ENCODE measurements at regions not wholly inside any gene's neighbourhood (a gene's known extent, or its start where the extent isn't known, plus 50 kb on each side); places are given as distances from the start of the nearest gene placed in this dataset.

DNA sequence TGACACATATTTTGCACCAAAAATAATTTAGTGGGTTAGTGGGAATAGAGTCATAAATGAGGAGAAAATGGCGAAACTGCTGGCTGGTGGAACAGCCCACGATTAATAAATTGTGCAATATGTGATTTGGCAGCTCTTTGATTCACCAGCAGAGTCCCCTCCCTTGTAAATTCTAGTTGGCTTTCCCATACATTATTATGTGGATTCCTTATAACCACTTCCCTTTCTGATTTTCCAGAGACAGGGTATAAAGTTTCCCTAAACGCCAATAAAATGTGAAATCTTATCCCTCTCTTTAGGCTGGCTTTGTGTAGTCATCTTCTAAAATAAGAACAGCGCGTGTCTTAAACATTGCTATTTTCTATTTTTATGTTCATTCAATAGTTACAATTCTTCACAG lies 149.4 kb upstream of the FERD3L start:
- no peak overlapping the region for H3K4me3 ChIP-seq
- TF ChIP-seq, protein P1, sequence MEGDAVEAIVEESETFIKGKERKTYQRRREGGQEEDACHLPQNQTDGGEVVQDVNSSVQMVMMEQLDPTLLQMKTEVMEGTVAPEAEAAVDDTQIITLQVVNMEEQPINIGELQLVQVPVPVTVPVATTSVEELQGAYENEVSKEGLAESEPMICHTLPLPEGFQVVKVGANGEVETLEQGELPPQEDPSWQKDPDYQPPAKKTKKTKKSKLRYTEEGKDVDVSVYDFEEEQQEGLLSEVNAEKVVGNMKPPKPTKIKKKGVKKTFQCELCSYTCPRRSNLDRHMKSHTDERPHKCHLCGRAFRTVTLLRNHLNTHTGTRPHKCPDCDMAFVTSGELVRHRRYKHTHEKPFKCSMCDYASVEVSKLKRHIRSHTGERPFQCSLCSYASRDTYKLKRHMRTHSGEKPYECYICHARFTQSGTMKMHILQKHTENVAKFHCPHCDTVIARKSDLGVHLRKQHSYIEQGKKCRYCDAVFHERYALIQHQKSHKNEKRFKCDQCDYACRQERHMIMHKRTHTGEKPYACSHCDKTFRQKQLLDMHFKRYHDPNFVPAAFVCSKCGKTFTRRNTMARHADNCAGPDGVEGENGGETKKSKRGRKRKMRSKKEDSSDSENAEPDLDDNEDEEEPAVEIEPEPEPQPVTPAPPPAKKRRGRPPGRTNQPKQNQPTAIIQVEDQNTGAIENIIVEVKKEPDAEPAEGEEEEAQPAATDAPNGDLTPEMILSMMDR (IDR thresholded peaks at IDR 0.05): no peak
- TF ChIP-seq POLR2A (IDR thresholded peaks at IDR 0.05): no peak
- no peaks in the 10 kb centered on the region for H3K9me3 ChIP-seq
- ATAC-seq: no peak
- no peaks in the 10 kb centered on the region for H3K4me1 ChIP-seq
- intact Hi-C loops (cut with DNase I): no loop called here
- no peaks in the 10 kb centered on the region for H3K36me3 ChIP-seq
- no peak overlapping the region for H3K27ac ChIP-seq
- DNase-seq: no peak
- H3K27me3 ChIP-seq: no peaks in the 10 kb centered on the region
- WGBS (ENCODE audit: insufficient coverage, low coverage, low lambda C conversion rate, missing lambda C conversion rate): 62% methylated on average over 5 of the region's 5 CpGs

DNA sequence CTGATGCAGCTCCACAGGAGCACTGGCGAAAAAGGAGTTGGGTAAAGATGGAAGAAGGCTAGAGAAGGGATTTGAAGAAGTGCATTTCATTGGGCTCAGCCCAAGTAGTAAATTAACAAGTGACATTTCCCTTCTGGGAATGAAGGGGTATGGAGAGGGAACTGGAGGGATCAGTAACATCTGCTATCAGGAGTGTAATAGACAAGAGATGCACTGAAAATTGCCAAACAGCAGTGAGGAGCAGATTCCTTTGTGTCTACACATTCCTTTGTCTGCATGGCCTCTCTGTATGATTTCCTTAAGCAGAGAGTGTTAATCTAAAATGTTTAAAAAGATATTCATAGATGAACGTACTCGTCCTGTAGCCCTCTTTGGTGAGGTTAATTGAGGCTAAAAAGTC lies 148.2 kb upstream of the FERD3L start:
- intact Hi-C loops (cut with DNase I): no loop called here

DNA sequence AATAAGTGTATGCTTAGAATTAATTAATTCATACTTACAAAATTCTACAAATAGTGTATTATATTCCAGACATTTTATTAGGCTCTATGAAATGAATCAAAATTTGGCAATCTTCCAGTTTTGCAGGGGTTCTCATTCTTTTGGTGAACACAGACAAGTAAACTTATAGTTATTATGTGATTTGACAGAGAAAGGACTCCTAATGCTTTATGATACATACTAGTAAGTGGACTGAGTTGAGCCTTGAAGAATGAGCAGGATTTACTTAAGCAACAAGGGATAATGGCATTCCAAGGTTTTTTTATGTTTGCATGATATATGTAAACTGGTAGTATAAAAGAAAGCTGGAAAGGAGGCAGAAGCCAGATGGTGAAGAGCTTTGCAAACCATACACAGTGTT lies 145.7 kb upstream of the FERD3L start:
- DNase-seq (no peak), ATAC-seq (no peak)
- TF ChIP-seq, protein P1 (IDR thresholded peaks at IDR 0.05): no peak
- TF ChIP-seq POLR2A (IDR thresholded peaks at IDR 0.05): no peak
- no peak overlapping the region for H3K27ac ChIP-seq
- no peaks in the 10 kb centered on the region for H3K36me3 ChIP-seq
- no peak overlapping the region for H3K4me3 ChIP-seq
- H3K4me1 ChIP-seq: no peaks in the 10 kb centered on the region
- H3K27me3 ChIP-seq: no peaks in the 10 kb centered on the region
- H3K9me3 ChIP-seq: no peaks in the 10 kb centered on the region
- intact Hi-C loops (cut with DNase I): no loop called here

More for the DNA sequence above, 148.2 kb upstream of the FERD3L start:
- DNase-seq: no peak
- H3K9me3 ChIP-seq: no peaks in the 10 kb centered on the region
- 35% methylated on average over 3 of the region's 3 CpGs for WGBS (ENCODE audit: insufficient coverage, low coverage, low lambda C conversion rate, missing lambda C conversion rate)
- H3K4me3 ChIP-seq: no peak overlapping the region
- no peak overlapping the region for H3K27ac ChIP-seq
- ATAC-seq: no peak
- no peaks in the 10 kb centered on the region for H3K4me1 ChIP-seq
- no peaks in the 10 kb centered on the region for H3K36me3 ChIP-seq
- no peak for TF ChIP-seq POLR2A (IDR thresholded peaks at IDR 0.05)
- TF ChIP-seq, protein P1 (IDR thresholded peaks at IDR 0.05): no peak
- H3K27me3 ChIP-seq: no peaks in the 10 kb centered on the region

DNA sequence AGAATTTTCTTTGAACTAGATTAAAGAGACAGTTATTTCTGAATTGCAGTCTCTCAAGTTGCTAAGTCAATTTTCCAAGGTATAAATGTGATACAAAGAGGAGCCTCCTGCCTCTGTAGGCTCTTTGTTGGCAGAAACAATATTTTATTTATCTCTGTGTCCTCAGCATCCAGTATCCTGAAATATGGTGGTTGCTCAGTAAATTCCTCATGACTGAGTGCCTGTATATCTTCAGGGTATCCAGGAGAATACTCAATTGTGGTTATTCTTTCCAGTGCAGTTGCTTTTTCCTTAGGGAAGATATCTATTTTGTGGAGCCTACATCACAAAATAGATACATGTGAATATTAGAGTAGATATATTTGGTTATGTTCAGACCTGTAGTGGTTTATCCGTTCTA lies 144.8 kb upstream of the FERD3L start:
- Histone ChIP-seq H3K4me1 (no peaks in the 10 kb centered on the region), H3K4me3 (no peak overlapping the region), H3K9me3 (no peaks in the 10 kb centered on the region), H3K36me3 (no peaks in the 10 kb centered on the region), H3K27ac (no peak overlapping the region), H3K27me3 (no peaks in the 10 kb centered on the region)
- TF ChIP-seq POLR2A (IDR thresholded peaks at IDR 0.05): no peak
- TF ChIP-seq, protein P1 (IDR thresholded peaks at IDR 0.05): no peak
- ATAC-seq (no peak), DNase-seq (no peak)
- WGBS (ENCODE audit: insufficient coverage, low coverage, low lambda C conversion rate, missing lambda C conversion rate): 36% methylated on average over 1 of the region's 1 CpG
- intact Hi-C loops (cut with DNase I): no loop called here

DNA sequence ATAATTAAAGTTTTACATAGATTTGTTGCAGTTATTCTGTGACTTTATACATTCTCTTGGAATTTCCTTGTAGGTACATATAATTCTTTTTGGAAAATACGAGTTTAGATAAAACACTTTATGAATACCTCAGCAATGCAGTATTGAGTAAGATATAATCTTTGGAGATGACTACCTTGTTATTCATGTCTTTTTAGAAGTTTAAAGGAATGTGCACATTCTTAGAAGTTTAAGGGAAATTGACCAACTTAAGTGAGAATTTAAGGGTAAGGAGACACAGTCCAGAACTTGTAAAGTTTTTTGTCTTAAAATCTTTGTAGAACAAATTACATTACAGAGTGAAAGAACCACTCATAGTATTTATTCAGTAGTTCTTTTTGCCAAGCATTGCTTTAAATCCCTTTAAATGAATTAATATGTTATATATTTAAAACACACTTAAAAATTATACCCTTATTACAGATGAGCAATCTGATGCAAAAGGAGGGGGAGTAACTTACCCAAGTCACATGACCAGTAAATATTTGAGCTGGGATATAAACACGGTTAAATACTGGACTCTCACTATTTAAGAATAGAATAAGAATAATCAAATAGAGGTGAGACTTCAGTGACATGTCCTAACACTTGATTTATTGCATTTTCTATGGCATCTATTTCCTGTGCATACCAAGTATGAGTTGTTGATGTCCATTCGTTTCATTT lies 139.5 kb upstream of the FERD3L start:
- ATAC-seq: no peak

More for the DNA sequence above, 139.5 kb upstream of the FERD3L start:
- H3K4me3 ChIP-seq: no peak overlapping the region
- no peaks in the 10 kb centered on the region for H3K27me3 ChIP-seq
- no peaks in the 10 kb centered on the region for H3K4me1 ChIP-seq
- no peaks in the 10 kb centered on the region for H3K36me3 ChIP-seq
- intact Hi-C loops (cut with DNase I): no loop called here
- no peak for DNase-seq
- H3K9me3 ChIP-seq: no peaks in the 10 kb centered on the region
- WGBS (ENCODE audit: insufficient coverage, low coverage, low lambda C conversion rate, missing lambda C conversion rate): 18% methylated on average over 3 of the region's 3 CpGs
- no peak overlapping the region for H3K27ac ChIP-seq
- TF ChIP-seq, protein P1 (IDR thresholded peaks at IDR 0.05): no peak
- no peak for TF ChIP-seq POLR2A (IDR thresholded peaks at IDR 0.05)

Data from right lobe of liver (tissue), 6 donors.